ENCODE measurements at regions not wholly inside any gene's neighbourhood (a gene's known extent, or its start where the extent isn't known, plus 50 kb on each side); places are given as distances from the start of the nearest gene placed in this dataset.

DNA sequence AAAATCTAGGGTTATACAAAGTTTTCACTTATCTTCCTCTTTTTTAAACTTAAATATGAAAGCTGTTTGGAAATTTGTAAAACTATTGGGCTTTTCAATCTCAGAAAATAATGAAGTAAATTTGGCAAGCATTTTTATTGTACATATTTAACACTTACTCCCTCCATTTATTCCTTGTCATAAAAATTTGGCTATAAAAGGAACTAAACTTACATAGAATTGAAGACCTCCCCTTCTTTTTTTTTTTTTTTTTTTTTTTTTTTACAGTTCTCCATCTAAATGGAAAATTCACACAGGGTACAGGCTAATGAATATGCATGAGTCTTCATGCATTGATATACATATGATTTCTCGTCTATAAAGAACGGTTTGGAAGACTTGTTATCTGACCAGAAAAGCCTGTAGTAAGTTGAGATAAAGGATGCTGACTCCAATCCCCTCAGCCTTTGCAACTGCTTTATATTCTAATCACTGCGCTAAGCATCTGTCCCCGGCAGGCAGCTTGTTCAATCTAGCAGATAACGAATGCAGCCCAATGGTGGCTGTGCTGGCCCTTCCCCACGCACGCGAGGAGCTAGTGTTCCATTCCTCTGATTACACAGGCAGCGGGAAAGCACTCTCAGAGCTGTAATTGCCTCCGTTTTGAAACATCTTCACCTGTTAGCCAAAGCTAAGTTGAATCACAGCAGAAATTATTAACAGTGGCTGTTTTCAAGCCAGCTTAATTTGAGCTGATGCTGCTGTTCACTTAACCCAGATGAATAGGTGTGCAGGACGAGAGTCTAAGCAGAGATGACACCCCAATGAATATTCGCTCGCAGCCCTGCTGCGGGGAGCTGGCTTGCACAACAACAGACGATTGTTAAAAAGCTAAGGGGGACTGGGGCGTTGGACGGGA, 453.8 kb upstream of the ZNF608 start:
- ATAC-seq (peak in 1 of 2 experiments; percentile 61; a peak in 3 of 6 replicates), DNase-seq (ENCODE audit: low read depth in 1 of 2, low spot score in 1 of 2) (no peak), FAIRE-seq (peak; percentile 28)
- CTCF ChIA-PET = no interaction called here
- Histone ChIP-seq H3K4me1 (no peaks in the 10 kb centered on the region), H3K4me2 (peak overlapping the region; percentile 54), H3K4me3 (0 out of 3 replicates have a peak overlapping the region, but pooled peaks have one; percentile 9), H3K27ac (no peak overlapping the region), H3K9me3 (no peaks in the 10 kb centered on the region)
- WGBS (ENCODE audit: missing lambda C conversion rate) = 57% methylated on average over 17 of the region's 17 CpGs
- POLR2A ChIA-PET = no interaction called here
- TF ChIP-seq EP300 (IDR thresholded peaks at IDR 0.05) (no peak), KDM1A (IDR thresholded peaks at IDR 0.05; ENCODE audit: low read depth) (no peak), HOXB5 (CRISPR knock-in tag; IDR thresholded peaks at IDR 0.05) (no peak), RARB (CRISPR knock-in tag; IDR thresholded peaks at IDR 0.05) (no peak), NPAS2 (CRISPR knock-in tag; IDR thresholded peaks at IDR 0.05; ENCODE audit: borderline replicate concordance) (no peak), RAD21 (conservative IDR thresholded peaks at IDR 0.05 in 1 of 2, IDR thresholded peaks at IDR 0.05 in 1 of 2) (no peak), JUN (IDR thresholded peaks at IDR 0.05) (no peak), FOXS1 (CRISPR knock-in tag; IDR thresholded peaks at IDR 0.05) (no peak), MAFK (IDR thresholded peaks at IDR 0.05; ENCODE audit: partially characterized antibody) (no peak), POLR2A (IDR thresholded peaks at IDR 0.05; ENCODE audit: low read length) (no peak), EHMT2 (IDR thresholded peaks at IDR 0.05; ENCODE audit: low read depth) (no peak), FOSB (CRISPR knock-in tag; IDR thresholded peaks at IDR 0.05) (no peak), MYC (IDR thresholded peaks at IDR 0.05; ENCODE audit: borderline replicate concordance, low read length) (no peak), MAZ (IDR thresholded peaks at IDR 0.05; ENCODE audit: borderline replicate concordance, low read depth, low read length) (no peak)
- TF ChIP-seq, protein P1, sequence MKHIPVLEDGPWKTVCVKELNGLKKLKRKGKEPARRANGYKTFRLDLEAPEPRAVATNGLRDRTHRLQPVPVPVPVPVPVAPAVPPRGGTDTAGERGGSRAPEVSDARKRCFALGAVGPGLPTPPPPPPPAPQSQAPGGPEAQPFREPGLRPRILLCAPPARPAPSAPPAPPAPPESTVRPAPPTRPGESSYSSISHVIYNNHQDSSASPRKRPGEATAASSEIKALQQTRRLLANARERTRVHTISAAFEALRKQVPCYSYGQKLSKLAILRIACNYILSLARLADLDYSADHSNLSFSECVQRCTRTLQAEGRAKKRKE (CRISPR knock-in tag; IDR thresholded peaks at IDR 0.05; ENCODE audit: low read depth) = no peak
- TF ChIP-seq, protein P2, sequence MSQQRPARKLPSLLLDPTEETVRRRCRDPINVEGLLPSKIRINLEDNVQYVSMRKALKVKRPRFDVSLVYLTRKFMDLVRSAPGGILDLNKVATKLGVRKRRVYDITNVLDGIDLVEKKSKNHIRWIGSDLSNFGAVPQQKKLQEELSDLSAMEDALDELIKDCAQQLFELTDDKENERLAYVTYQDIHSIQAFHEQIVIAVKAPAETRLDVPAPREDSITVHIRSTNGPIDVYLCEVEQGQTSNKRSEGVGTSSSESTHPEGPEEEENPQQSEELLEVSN (IDR thresholded peaks at IDR 0.05; ENCODE audit: borderline replicate concordance, low read depth) = no peak
- TF ChIP-seq, protein P3, sequence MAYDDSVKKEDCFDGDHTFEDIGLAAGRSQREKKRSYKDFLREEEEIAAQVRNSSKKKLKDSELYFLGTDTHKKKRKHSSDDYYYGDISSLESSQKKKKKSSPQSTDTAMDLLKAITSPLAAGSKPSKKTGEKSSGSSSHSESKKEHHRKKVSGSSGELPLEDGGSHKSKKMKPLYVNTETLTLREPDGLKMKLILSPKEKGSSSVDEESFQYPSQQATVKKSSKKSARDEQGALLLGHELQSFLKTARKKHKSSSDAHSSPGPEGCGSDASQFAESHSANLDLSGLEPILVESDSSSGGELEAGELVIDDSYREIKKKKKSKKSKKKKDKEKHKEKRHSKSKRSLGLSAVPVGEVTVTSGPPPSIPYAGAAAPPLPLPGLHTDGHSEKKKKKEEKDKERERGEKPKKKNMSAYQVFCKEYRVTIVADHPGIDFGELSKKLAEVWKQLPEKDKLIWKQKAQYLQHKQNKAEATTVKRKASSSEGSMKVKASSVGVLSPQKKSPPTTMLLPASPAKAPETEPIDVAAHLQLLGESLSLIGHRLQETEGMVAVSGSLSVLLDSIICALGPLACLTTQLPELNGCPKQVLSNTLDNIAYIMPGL (CRISPR knock-in tag; IDR thresholded peaks at IDR 0.05; ENCODE audit: borderline replicate concordance) = no peak
- TF ChIP-seq, protein P4, sequence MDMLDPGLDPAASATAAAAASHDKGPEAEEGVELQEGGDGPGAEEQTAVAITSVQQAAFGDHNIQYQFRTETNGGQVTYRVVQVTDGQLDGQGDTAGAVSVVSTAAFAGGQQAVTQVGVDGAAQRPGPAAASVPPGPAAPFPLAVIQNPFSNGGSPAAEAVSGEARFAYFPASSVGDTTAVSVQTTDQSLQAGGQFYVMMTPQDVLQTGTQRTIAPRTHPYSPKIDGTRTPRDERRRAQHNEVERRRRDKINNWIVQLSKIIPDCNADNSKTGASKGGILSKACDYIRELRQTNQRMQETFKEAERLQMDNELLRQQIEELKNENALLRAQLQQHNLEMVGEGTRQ (IDR thresholded peaks at IDR 0.05) = no peak
- TF ChIP-seq, protein P5, sequence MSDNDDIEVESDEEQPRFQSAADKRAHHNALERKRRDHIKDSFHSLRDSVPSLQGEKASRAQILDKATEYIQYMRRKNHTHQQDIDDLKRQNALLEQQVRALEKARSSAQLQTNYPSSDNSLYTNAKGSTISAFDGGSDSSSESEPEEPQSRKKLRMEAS (IDR thresholded peaks at IDR 0.05) = no peak
- TF ChIP-seq, protein P6, sequence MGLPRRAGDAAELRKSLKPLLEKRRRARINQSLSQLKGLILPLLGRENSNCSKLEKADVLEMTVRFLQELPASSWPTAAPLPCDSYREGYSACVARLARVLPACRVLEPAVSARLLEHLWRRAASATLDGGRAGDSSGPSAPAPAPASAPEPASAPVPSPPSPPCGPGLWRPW (IDR thresholded peaks at IDR 0.05) = no peak

DNA sequence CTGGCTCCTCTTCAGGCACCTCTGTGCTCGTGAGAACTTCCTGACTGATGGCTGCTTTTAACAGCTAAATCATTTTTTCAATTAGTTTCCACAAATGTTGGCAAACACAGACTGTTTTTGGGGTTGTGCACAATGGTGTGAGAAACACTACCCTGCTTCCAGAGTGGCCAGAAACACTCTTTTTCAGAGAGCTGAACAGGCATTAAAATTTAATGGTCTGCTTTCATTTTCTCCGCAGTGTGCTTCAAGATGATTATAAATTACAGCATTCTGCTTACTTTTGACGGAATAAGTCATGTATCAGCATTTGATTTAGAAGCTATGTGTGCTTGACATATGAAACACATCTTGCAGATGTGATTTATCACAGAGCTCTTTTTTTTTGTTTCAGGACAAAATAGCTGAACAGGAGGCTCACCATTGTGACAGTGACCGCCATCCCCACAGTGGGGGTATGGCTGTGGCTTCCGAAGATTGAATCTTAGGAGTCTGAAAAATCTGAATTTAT, 454.5 kb upstream of the ZNF608 start:
- peak overlapping the region; percentile 54 for H3K4me2 ChIP-seq
- H3K4me1 ChIP-seq = no peaks in the 10 kb centered on the region
- no peak overlapping the region for H3K27ac ChIP-seq
- ChIA-PET POLR2A (interaction anchor here (0.7 kb wide), 1 partner anchor 270 kb away, joined by 3 read pairs; no protein-coding TSS in a partner anchor), CTCF (no interaction called here)
- no peak for TF ChIP-seq HDAC2 (IDR thresholded peaks at IDR 0.05)
- no peak for TF ChIP-seq SMC3 (IDR thresholded peaks at IDR 0.05)
- TF ChIP-seq TFCP2L1 (CRISPR knock-in tag; IDR thresholded peaks at IDR 0.05) = no peak
- TF ChIP-seq FOSL2 (IDR thresholded peaks at IDR 0.05) = no peak
- no peak for TF ChIP-seq FOSL2 (CRISPR knock-in tag; IDR thresholded peaks at IDR 0.05)
- DNase-seq (ENCODE audit: low read depth in 1 of 2, low spot score in 1 of 2) = no peak
- no peaks in the 10 kb centered on the region for H3K9me3 ChIP-seq
- 68% methylated on average over 5 of the region's 5 CpGs for WGBS (ENCODE audit: missing lambda C conversion rate)
- ATAC-seq = no peak
- H3K4me3 ChIP-seq = 0 out of 3 replicates have a peak overlapping the region, but pooled peaks have one; percentile 9
- no peak for FAIRE-seq
